ENCODE measurements at regions not wholly inside any gene's neighbourhood (a gene's known extent, or its start where the extent isn't known, plus 50 kb on each side); places are given as distances from the start of the nearest gene placed in this dataset.
A peak's percentile ranks its signal among the peaks of the same experiment; 100 is the strongest.
"Not testable (repeated sequence)": the region's sequence is repeated elsewhere in the genome, so short reads cannot be mapped to it uniquely, and the experiment has no call there.

- DNase-seq: no peak
Measured at GRCh38 chr2:58769111-58769863, 528.2 kb upstream of the FANCL start.

GRCh38 chr2:58768715-58769080 is 527.6 kb upstream of the FANCL start:
- DNase-seq: no peak

GRCh38 chr2:58767828-58768714 is 526.9 kb upstream of the FANCL start:
- DNase-seq: no peak

DNA sequence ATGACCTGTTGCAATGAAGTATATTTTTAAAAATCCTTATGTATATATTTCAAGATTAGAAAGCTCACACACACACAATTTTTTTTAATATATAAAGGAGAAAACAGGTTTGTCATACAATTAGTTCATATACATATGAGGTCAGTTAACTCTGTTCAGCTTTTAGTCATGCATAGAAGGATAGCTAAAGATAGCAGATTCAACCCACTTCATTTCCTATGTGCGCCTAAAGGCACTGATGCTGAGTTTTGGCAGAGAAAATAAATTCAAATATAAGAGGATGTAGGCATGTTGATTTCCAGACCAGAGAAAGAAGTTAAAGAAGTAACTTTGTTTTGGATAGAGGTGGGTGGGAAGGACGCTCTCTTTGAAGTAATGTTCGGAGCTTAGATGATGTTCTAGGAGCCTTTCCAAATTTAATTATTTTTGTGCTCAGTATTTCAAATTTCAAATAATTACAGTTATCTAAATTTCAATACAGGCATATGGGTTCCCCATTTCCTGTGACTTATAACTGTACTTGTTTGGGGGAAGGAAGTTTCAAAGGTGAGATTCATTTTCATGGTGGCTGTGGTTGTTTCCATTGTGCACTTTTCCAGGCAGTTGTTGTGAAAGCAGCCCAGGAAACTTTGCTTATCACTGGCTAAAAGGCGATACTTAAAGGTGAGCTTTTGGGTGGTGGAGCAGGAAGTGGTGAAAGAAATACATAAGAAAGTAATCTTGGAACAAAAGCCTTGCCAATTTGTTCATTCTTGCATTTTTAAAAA is 523.4 kb upstream of the FANCL start:
- no peak for DNase-seq

- DNase-seq: peak; percentile 58
Measured at GRCh38 chr2:58762176-58762781, 521.2 kb upstream of the FANCL start.

DNA sequence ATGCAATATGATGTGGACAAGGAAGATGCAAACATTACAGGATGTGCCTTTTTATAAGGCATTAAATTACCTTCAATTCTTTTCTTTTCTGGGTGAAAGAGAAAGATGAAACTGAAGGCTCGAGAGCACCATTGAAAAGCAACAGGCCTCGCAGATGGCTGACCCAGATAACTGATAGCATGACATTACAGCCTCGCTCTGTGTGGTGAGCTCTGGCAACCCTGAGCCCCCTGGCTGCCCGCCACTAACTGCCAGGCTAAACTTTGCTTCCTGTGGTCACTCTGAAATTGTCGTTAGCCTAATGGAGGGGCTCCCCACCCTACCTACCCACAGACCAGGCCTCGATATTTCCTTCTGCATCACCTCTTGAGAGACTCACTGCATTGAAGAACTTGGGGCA is 516.8 kb upstream of the FANCL start:
- DNase-seq: no peak

DNA sequence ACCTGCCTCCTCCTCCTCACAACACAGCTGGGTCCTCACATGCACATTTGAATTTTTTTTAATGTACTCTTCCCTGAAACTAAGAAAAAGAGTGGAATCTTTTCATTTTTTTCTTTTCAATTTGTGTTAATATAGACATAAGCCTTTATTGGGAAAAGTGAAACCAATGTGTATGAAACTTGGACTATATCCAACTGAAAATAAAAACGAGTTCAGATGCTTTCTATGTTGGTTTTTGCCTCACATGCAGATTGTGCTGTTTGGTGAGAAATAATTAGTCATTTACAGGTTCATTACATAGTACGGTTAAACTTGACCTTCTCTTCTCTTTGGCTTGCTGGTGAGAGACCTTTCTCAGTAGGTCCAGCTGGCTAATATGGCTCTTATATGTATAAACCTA is 515.2 kb upstream of the FANCL start:
- DNase-seq: no peak

DNA sequence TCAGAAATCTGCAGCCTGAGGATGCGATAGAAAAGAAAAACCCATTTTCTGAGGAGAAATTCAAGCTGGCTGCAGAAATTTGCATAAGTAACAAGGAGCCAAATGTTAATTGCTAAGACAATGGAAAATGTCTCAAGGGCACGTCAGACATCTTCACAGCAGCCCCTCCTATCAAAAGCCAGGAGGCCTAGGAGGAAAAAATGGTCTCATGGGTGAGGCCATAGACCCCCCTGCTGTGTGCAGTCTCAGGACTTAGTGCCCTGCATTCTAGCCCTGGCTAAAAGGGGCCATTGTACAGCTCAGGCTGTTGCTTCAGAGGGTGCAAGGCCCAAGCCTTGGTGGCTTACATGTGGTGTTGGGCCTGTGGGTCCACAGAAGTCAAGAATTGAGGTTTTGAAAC is 511.4 kb upstream of the FANCL start:
- DNase-seq: not testable (repeated sequence)

GRCh38 chr2:58751676-58752075 is 510.6 kb upstream of the FANCL start:
- not testable (repeated sequence) for DNase-seq

DNA sequence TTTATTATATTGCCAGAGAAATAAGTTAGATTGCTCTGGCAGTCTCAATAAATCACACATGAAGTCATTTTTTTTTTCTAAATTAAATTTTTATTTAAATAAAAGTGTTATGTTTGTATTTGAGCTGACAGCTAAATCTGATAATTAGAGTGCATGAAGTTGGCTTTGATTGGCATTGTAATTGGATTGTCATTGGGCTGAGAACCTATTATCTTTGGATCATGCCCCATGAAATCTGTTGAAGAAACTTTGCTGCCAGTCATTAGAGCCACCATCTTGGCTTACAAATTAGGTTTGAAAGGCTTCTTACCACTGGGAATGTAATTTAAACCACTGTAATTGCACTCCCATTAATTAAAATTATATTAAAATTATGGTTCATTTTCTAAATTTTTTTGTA is 507.9 kb upstream of the FANCL start:
- DNase-seq: no peak

DNA sequence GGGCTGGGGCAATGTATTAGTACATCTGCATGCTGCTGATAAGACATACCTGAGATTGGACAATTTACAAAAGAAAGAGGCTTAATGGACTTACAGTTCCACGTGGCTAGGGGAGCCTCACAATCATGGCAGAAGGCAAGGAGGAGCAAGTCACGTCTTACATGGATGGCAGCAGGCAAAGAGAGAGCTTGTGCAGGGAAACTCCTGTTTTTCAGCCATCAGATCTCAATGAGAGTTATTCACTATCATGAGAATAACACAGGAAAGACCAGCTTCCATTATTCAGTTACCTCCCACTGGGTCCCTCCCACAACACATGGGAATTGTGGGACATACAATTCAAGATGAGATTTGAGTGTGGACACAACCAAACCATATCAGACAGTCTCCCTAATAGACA is 504.2 kb upstream of the FANCL start:
- DNase-seq: not testable (repeated sequence)

DNA sequence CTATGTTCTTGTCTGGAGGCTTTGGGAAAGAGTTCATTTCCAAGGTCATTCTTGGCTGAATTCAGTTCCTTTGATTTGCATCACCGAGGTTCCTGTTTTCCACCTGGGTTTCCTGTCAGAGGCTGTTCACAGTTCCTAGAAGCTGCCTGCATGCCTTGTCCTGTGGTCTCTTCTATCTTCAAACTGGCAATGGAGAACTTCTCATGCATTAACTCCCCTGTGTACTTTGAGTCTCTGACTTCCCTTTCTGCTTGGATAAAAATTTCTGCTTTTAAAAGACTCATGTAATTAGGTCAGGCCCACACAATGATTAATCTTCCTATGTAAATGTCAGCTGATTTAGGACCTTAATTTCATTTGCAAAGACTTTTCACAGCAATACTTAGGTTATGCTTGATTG is 499.3 kb upstream of the FANCL start:
- DNase-seq: no peak

- DNase-seq: no peak
Measured at GRCh38 chr2:58739033-58739432, 497.9 kb upstream of the FANCL start.

DNA sequence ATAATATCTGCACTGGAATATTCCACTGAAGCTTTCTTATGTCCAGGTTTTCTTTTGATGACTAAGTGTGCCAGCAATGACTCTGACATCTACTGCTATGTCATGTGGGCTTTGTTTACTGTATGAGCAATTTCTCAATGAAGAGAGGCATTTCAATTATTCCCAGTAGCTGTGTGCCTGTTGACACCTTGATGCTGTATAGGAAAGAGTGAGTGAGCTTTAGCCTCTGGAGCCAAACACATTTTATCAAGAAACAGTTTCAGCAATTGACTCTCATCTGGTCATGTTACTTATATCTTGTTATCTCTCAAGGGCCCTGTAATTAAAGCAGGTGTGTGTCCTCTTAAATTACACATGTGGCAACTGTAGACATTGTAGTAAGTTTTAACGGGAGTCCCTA is 493.2 kb upstream of the FANCL start:
- DNase-seq: peak; percentile 5

DNA sequence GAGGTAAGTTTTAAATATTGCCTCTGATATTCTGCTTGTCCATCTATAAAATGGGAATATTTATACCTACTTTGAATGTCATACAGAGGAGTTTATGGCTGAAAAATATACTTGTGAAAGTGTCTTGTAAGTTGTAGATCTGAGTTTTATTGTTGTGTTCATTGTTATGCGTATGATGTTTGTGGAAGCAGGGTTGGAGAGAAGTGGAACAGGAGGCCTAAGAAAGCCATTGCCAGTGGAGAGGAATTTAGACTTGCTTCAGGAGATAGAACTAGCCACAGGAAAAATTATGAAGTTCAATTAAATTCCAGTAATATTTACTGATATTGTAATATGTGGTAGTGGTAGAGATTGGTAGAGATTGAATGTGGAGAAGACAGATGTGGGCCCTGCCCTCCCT is 491.9 kb upstream of the FANCL start:
- no peak for DNase-seq

DNA sequence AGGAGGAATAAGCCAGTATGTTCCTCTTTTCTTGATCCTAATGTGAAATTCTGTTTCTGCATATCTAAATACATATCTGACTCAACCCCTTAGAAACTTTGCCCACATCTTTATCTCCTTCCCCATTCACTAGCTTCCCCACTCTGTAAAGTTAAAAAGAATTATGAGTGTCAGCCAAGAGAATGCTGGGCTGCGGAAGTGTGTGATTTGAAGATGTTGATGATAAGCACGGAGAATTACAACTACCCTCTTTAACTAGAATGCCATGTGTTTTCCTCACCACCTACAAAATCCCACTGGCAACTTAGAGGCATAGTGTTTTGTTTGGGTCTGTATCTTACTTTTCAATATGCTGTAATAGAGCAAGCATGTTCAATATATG is 490.4 kb upstream of the FANCL start:
- no peak for DNase-seq

DNA sequence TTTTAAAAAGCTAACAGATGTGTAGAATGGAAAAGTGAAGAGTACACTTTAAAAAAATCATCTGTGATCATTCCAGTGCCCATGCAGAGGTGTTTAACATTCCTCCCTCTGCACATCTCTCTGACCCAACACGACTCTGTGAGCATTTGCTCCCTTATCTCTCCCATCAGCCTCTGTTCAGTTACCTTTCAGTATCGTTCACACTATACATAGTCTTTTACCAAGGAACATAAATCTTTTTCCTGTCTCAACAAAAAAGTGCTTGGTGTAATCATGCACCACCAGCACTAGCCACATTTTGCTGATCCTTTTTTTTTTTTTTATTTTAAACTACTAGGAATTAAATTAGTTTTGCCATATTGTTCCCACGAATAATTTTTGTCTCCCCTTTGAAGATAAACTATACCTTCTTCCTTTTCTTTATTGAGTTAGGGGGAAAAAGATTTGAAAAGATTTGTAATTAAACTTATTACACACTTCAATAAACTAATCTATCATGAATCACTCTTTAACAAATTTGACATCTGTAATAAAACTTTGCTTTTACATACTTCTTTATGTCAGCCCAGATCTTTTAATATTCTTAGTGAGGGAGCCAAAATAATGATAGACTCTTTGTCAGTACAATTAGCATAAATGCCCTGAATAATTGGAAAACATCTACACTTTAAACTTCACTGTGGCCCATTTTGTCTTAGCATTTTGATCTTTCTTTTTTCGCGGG is 489.8 kb upstream of the FANCL start:
- DNase-seq: no peak

DNA sequence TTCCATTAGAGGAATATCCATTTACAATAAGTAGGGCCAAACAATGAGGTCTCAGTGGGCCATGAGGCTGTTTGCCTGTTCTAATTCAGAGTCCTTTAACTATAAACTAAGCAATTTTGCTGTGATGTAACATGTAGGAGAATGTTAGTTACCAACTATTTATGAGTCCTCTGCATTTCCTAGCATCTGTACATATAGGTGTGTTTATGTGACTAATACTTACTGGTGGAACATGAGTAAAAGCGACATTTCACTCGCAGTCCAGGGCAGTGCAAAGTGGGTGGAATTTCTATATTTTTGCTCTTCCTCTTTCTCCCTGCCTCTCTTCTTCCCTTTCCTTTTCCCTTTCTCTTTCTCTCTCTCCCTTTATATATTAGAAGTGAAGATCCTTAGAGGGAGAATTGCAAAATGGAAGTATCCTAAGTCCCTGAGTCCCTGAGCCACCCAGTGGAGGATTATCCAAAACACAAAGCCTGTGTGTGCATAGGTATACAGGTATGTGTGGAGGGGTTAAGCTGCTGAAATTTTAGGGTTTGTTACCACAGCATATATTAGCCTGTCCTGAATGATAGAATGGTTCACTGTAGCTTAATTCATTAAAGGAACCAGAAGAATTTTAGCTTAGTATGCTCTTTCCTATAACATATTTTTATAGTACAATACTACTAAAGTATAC is 487.0 kb upstream of the FANCL start:
- DNase-seq: no peak

GRCh38 chr2:58721912-58722591 is 480.9 kb upstream of the FANCL start:
- DNase-seq: no peak

DNA sequence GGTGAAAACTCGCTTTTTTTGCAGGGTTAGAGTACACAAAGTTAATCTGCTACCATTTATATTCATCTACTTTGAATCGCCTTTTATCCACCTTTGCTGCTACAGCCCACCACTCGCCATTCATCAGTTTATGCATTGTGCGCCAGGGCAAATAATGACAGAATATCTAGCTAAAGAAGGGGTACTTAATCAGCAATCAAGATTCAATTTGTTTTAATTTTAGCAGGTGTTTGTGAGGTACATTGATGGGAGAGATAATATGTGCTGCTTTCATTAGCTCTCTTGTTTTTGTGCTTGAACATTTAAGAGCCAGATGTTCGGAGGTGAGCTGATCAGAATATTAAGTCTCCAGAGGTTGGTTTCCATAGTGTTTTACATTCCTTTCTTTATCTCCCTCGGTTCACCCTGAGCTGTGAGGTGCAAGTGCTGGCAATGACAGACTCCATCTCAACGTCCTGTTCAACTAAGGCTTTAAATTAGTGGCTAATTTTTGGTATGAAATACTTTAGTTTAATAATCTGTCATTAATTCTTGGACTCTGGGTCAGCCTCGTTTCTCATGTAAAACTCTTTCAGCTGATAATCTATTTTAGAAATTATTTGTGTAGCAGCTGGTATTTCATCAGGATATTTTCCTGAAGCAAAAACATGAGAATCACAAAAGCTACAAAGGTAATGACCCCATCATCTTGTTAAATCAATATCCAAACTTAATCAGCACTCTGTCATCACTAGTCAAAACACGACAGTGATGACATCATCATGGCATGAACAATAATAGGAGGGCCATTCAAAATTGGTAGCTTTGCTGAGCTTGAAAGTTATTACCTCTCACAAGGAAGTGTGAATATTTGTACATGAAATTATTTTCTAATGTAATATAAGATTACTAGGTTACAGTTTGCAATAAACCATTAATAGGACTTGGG is 479.9 kb upstream of the FANCL start:
- no peak for DNase-seq

Measured in NCI-H510A treated with DMSO at 0.1 percent for 48 hours (cell line).